Adrenal gland (tissue), 9 donors: ENCODE measurements at regions not wholly inside any gene's neighbourhood (a gene's known extent, or its start where the extent isn't known, plus 50 kb on each side); places are given as distances from the start of the nearest gene placed in this dataset.

Source experiments
- DNase-seq, 7 donors: peaks; one replicate each; pipeline ENCODE4 v3.0.0-alpha.2; 2019 to 2020
- H3K27ac ChIP-seq, 5 donors: fragments of 200-600 bp; sonication (generic) in 4 of 5; 1 replicate in 3 of 5; 2 replicates in 2 of 5; pipeline versions ENCODE4 v1.5.1 to v1.8.0; 2016 to 2020; ENCODE audit warnings: mild to moderate bottlenecking in 1 of 5
- H3K27me3 ChIP-seq: fragments of 200-600 bp; 2 replicates; pipeline ENCODE4 v1.8.0; 2021
- H3K36me3 ChIP-seq, 2 donors: fragments of 200-600 bp; replicated peaks in 1 of 2; 1 replicate in 1 of 2; 2 replicates in 1 of 2; pipeline versions ENCODE4 v1.5.1 to v1.8.0; 2018 to 2022
- H3K4me1 ChIP-seq, 2 donors: fragments of 200-600 bp; replicated peaks in 1 of 2; 1 replicate in 1 of 2; 2 replicates in 1 of 2; pipeline versions ENCODE4 v1.5.1 to v1.8.0; 2018 to 2021
- H3K4me3 ChIP-seq, 4 donors: fragments of 200-600 bp; sonication (generic) in 3 of 4; one replicate each; pipeline ENCODE4 v1.5.1; 2016 to 2018
- H3K9me3 ChIP-seq, 3 donors: fragments of 200-600 bp; sonication (generic) in 1 of 3; replicated peaks in 1 of 3; 1 replicate in 2 of 3; 2 replicates in 1 of 3; pipeline versions ENCODE4 v1.5.1 to v1.8.0; 2016 to 2021
- POLR2A ChIP-seq, 2 donors: fragments of 450-650 bp; IDR thresholded peaks; one replicate each; pipeline ENCODE4 v1.6.1; 2017; ENCODE audit warnings: antibody characterized with exemption in 2 of 2, mild to moderate bottlenecking in 2 of 2, moderate library complexity in 1 of 2
- WGBS, 4 donors: extraction: QIAGEN DNeasy Blood & Tissue Kit in 2 of 4; methylation state at CpG; one replicate each; pipeline versions ENCODE4 v1.1.5 to v1.1.7; 2013 to 2017; 5-methylcytosine and 5-hydroxymethylcytosine counted together
- intact Hi-C, 2 donors: fragments of 100-400 bp; cut with DNase I; formaldehyde crosslinking; loops; one replicate each; pipeline versions ENCODE4 v1.14.1 to v1.15.0; 2022 to 2023
- TF ChIP-seq, protein P1 (sequence below), 6 experiments: fragments of 450-650 bp in 4 of 6; fragments of 200-600 bp in 2 of 6; sonication (generic) in 1 of 6; IDR thresholded peaks; 1 replicate in 5 of 6; 2 replicates in 1 of 6; pipeline versions ENCODE4 v1.5.1 to v1.8.0; 2016 to 2021; ENCODE audit warnings: antibody characterized with exemption in 6 of 6, mild to moderate bottlenecking in 2 of 6, moderate library complexity in 1 of 6
- donor health status: healthy with polysubstance abuse.
- donor health status: Bipolar disorder and iron deficiency.
- donor health status: DM: yes; HTN: yes; CAD: no.
- donor health status: DM: no; HTN: no; CAD: no.
- donor health status: DM: no; HTN: no; CAD: no.

DNA sequence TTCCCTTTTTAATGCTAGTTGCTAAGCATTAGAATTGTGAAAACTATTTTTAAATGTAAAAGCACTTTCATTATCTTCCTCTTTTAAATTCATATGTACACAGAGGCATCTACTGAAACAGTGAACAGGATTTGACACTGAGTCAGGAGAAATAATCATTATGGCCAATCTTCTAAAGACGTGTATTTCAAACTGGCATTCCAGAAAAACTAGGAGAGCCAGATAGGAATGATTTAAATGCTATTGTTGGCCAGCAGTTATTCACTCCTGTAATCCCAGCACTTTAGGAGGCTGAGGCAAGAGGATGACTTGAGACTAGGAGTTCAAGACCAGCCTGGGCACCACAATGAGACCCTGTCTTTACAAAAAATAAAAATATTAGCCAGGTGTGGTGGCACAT lies 67.6 kb upstream of the RAP2B start:
- intact Hi-C loops = no loop called here
- Histone ChIP-seq H3K9me3 (no peaks in the 10 kb centered on the region), H3K4me3 (no peak overlapping the region), H3K27me3 (no peaks in the 10 kb centered on the region), H3K36me3 (no peaks in the 10 kb centered on the region), H3K27ac (no peak overlapping the region), H3K4me1 (no peaks in the 10 kb centered on the region)
- TF ChIP-seq, protein P1, sequence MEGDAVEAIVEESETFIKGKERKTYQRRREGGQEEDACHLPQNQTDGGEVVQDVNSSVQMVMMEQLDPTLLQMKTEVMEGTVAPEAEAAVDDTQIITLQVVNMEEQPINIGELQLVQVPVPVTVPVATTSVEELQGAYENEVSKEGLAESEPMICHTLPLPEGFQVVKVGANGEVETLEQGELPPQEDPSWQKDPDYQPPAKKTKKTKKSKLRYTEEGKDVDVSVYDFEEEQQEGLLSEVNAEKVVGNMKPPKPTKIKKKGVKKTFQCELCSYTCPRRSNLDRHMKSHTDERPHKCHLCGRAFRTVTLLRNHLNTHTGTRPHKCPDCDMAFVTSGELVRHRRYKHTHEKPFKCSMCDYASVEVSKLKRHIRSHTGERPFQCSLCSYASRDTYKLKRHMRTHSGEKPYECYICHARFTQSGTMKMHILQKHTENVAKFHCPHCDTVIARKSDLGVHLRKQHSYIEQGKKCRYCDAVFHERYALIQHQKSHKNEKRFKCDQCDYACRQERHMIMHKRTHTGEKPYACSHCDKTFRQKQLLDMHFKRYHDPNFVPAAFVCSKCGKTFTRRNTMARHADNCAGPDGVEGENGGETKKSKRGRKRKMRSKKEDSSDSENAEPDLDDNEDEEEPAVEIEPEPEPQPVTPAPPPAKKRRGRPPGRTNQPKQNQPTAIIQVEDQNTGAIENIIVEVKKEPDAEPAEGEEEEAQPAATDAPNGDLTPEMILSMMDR (IDR thresholded peaks at IDR 0.05) = no peak
- TF ChIP-seq POLR2A (IDR thresholded peaks at IDR 0.05) = no peak
- WGBS, 4 donors = 33 to 46% (median 40%) methylated on average over 1 of the region's 1 CpG
- DNase-seq = no peak

DNA sequence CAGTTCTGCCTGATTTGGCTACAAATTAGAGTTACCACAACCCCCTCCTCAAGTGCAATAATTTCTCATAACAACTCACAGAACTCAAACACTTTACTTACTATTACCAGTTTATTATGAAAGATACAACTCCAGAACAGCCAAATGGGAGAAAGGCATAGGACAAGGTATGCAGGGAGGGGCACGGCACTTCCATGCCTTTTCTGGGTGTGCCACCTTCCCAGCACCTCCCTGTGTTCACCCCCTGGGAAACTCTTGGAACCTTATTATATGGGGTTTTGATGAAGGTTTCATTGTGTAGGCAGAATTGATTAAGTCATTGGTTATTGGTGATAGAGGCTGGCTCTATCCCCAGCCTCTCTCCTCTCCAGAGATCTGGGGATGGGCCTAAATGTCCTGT lies 66.6 kb upstream of the RAP2B start:
- no peak overlapping the region for H3K4me3 ChIP-seq
- H3K36me3 ChIP-seq = no peaks in the 10 kb centered on the region
- TF ChIP-seq, protein P1 (IDR thresholded peaks at IDR 0.05) = no peak
- no peak for TF ChIP-seq POLR2A (IDR thresholded peaks at IDR 0.05)
- no peak overlapping the region for H3K27ac ChIP-seq
- WGBS, 4 donors = 83 to 100% (median 96%) methylated on average over 1 of the region's 1 CpG
- H3K4me1 ChIP-seq = no peaks in the 10 kb centered on the region
- no peaks in the 10 kb centered on the region for H3K27me3 ChIP-seq
- DNase-seq = no peak
- H3K9me3 ChIP-seq = no peaks in the 10 kb centered on the region
- intact Hi-C loops = no loop called here

DNA sequence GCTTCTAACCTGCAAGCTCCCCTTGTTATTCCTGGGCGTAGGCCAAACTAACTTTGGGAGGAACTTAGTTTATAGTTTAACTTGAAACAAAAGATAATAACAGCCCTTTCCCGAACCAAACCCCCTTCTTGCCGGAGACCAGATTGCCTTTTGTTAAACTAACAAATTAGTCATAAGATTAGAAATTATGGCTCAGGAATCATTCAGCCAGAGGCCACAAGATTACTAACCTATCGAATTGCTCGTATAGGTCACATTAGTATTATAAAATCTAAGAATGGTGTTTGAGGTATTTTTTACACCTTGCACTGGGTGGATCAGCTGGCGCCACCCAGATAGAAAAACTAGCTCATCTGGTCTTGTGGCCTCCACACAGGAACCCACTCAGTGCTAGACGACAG lies 65.3 kb upstream of the RAP2B start:
- no peak for DNase-seq
- no peaks in the 10 kb centered on the region for H3K9me3 ChIP-seq
- H3K27me3 ChIP-seq = no peaks in the 10 kb centered on the region
- H3K4me1 ChIP-seq = no peaks in the 10 kb centered on the region
- intact Hi-C loops = no loop called here
- no peaks in the 10 kb centered on the region for H3K36me3 ChIP-seq
- H3K4me3 ChIP-seq = no peak overlapping the region
- TF ChIP-seq, protein P1 (IDR thresholded peaks at IDR 0.05) = no peak
- TF ChIP-seq POLR2A (IDR thresholded peaks at IDR 0.05) = no peak
- WGBS, 4 donors = 69 to 76% (median 69%) methylated on average over 7 of the region's 7 CpGs
- H3K27ac ChIP-seq = no peak overlapping the region

DNA sequence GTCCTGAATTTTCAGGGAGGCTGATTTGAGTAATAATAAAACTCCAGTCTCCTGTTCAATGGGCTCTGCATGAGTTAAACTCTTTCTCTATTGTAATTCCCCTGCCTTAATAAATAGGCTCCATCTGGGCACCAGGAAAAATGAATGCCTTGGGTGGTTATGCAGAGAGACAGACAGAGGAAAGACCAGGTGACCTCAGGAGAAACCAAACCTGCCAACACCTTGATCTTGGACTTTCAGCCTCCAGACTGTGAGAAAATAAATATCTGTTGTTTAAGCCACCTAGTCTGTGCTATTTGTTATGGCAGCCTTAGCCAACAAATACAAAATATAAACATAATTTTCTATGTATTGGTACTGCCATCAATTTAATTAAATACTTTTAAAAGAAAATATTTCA lies 64.8 kb upstream of the RAP2B start:
- DNase-seq = no peak
- Histone ChIP-seq H3K27me3 (no peaks in the 10 kb centered on the region), H3K27ac (no peak overlapping the region), H3K4me1 (no peaks in the 10 kb centered on the region), H3K9me3 (no peaks in the 10 kb centered on the region), H3K4me3 (no peak overlapping the region), H3K36me3 (no peaks in the 10 kb centered on the region)
- no peak for TF ChIP-seq POLR2A (IDR thresholded peaks at IDR 0.05)
- TF ChIP-seq, protein P1 (IDR thresholded peaks at IDR 0.05) = no peak
- intact Hi-C loops = no loop called here
